OCI-LY1 (cell line): ENCODE measurements at regions not wholly inside any gene's neighbourhood (a gene's known extent, or its start where the extent isn't known, plus 50 kb on each side); places are given as distances from the start of the nearest gene placed in this dataset.

Experiments
- H2AFZ ChIP-seq: fragments of 200-600 bp; sonication (generic), shearing (Covaris generic); 2 replicates; pipeline ENCODE4 v1.6.0; 2014; ENCODE audit warnings: antibody characterized with exemption, mild to moderate bottlenecking, low read length
- H3F3A ChIP-seq: fragments of 200-600 bp; sonication (generic), shearing (Covaris generic); 2 replicates; pipeline ENCODE4 v1.6.0; 2014; ENCODE audit warnings: mild to moderate bottlenecking, antibody characterized with exemption, low read length, moderate library complexity; ENCODE audit not compliant: insufficient read depth
- H3K27ac ChIP-seq: fragments of 200-600 bp; sonication (generic); 2 replicates; pipeline ENCODE4 v1.5.1; 2014; ENCODE audit warnings: low read length, mixed run types, mild to moderate bottlenecking, low read depth; ENCODE audit not compliant: poor library complexity, severe bottlenecking
- H3K27me3 ChIP-seq: fragments of 200-600 bp; sonication (generic); 2 replicates; pipeline ENCODE4 v1.6.0; 2014; ENCODE audit warnings: antibody characterized with exemption, mild to moderate bottlenecking, low read length, moderate library complexity; ENCODE audit not compliant: insufficient read depth
- H3K36me3 ChIP-seq: fragments of 200-600 bp; sonication (generic); 2 replicates; pipeline ENCODE4 v1.6.1; 2014; ENCODE audit warnings: mild to moderate bottlenecking, antibody characterized with exemption, low read length, moderate library complexity, mixed read lengths; ENCODE audit not compliant: insufficient read depth
- H3K4me1 ChIP-seq: fragments of 200-600 bp; sonication (generic); 2 replicates; pipeline ENCODE4 v1.5.1; 2014; ENCODE audit warnings: mild to moderate bottlenecking, low read length, moderate library complexity; ENCODE audit not compliant: insufficient read depth, severe bottlenecking
- H3K4me2 ChIP-seq: fragments of 200-600 bp; sonication (generic), shearing (Covaris generic); 2 replicates; pipeline ENCODE4 v1.6.1; 2014; ENCODE audit warnings: low read length
- H3K4me3 ChIP-seq: fragments of 200-600 bp; sonication (generic); 2 replicates; pipeline ENCODE4 v1.5.1; 2014; ENCODE audit warnings: low read length, low read depth, mild to moderate bottlenecking, mixed read lengths; ENCODE audit not compliant: poor library complexity, severe bottlenecking
- H3K79me2 ChIP-seq: fragments of 200-600 bp; shearing (Covaris generic); 2 replicates; pipeline ENCODE4 v1.6.1; 2016; ENCODE audit warnings: mixed run types, low read length, mixed read lengths; ENCODE audit not compliant: insufficient read depth
- H3K9ac ChIP-seq: fragments of 200-600 bp; sonication (generic), shearing (Covaris generic); 2 replicates; pipeline ENCODE4 v1.6.1; 2014; ENCODE audit warnings: mild to moderate bottlenecking, low read length, mixed read lengths
- H3K9me2 ChIP-seq: fragments of 200-600 bp; sonication (generic), shearing (Covaris generic); 2 replicates; pipeline ENCODE4 v1.6.1; 2014; ENCODE audit warnings: low read depth, mild to moderate bottlenecking, low read length, mixed read lengths
- H3K9me3 ChIP-seq: fragments of 200-600 bp; shearing (Covaris generic); 2 replicates; pipeline ENCODE4 v1.6.1; 2014; ENCODE audit warnings: low read length, mixed read lengths
- H4K20me1 ChIP-seq: fragments of 200-600 bp; sonication (generic), shearing (Covaris generic); 2 replicates; pipeline ENCODE4 v1.6.0; 2016; ENCODE audit warnings: mild to moderate bottlenecking, low read length; ENCODE audit not compliant: insufficient read depth
- EZH2 ChIP-seq: fragments of 200-600 bp; sonication (generic), shearing (Covaris generic); IDR thresholded peaks from 2 replicates; pipeline ENCODE4 v1.8.0; 2017; ENCODE audit warnings: borderline replicate concordance, mixed run types, mild to moderate bottlenecking, antibody characterized with exemption, low read length, moderate library complexity, mixed read lengths
- TF ChIP-seq, protein P1 (sequence below): fragments of 200-600 bp; sonication (generic), shearing (Covaris generic); IDR thresholded peaks from 2 replicates; pipeline ENCODE4 v1.5.1; 2017; ENCODE audit warnings: mild to moderate bottlenecking, antibody characterized with exemption, low read length, moderate library complexity, mixed read lengths

GRCh38 chr1:4395676-4396075 lies 258.7 kb upstream of the AJAP1 start:
- TF ChIP-seq, protein P1, sequence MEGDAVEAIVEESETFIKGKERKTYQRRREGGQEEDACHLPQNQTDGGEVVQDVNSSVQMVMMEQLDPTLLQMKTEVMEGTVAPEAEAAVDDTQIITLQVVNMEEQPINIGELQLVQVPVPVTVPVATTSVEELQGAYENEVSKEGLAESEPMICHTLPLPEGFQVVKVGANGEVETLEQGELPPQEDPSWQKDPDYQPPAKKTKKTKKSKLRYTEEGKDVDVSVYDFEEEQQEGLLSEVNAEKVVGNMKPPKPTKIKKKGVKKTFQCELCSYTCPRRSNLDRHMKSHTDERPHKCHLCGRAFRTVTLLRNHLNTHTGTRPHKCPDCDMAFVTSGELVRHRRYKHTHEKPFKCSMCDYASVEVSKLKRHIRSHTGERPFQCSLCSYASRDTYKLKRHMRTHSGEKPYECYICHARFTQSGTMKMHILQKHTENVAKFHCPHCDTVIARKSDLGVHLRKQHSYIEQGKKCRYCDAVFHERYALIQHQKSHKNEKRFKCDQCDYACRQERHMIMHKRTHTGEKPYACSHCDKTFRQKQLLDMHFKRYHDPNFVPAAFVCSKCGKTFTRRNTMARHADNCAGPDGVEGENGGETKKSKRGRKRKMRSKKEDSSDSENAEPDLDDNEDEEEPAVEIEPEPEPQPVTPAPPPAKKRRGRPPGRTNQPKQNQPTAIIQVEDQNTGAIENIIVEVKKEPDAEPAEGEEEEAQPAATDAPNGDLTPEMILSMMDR = no peak
- no peak for TF ChIP-seq EZH2
- Histone ChIP-seq H3K9me3 (peaks cover 2% of the 10 kb centered on the region; the same call in 1 of the 2 replicates), H3K27me3 (no peaks in the 10 kb centered on the region), H3K27ac (no peak overlapping the region), H3K79me2 (no peaks in the 10 kb centered on the region), H3K9me2 (no peaks in the 10 kb centered on the region), H3K4me3 (no peak overlapping the region), H3K9ac (no peak overlapping the region), H3F3A (no peaks in the 10 kb centered on the region), H3K4me1 (no peaks in the 10 kb centered on the region), H3K36me3 (no peaks in the 10 kb centered on the region; the same call in 1 of the 2 replicates), H2AFZ (no peak overlapping the region), H3K4me2 (no peak overlapping the region), H4K20me1 (no peaks in the 10 kb centered on the region)

DNA sequence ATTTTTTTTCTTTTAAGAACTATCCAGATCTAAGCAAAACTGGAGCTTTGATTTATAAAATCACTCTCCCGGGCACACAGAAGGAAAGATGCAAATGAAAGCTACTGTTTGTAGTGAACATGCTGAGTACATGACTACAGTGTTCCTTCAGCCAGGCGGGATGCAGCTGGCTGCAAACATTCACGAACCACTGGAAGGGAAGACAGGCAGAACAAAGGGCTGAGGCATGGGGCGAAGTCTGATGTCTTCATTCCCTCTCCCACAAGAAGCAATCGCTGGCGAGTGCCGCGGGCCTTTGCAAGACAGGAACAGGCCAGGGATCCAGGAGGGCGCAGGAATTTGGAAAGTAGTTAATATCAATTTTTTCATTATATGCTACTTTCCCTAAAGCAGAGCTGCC lies 257.9 kb upstream of the AJAP1 start:
- Histone ChIP-seq H3K9me3 (peaks cover 2% of the 10 kb centered on the region; the same call in 1 of the 2 replicates), H4K20me1 (no peaks in the 10 kb centered on the region), H3F3A (no peaks in the 10 kb centered on the region), H2AFZ (no peak overlapping the region), H3K27ac (no peak overlapping the region), H3K79me2 (no peaks in the 10 kb centered on the region), H3K9me2 (no peaks in the 10 kb centered on the region), H3K9ac (no peak overlapping the region), H3K36me3 (no peaks in the 10 kb centered on the region; the same call in 1 of the 2 replicates), H3K4me1 (no peaks in the 10 kb centered on the region), H3K4me2 (no peak overlapping the region), H3K27me3 (no peaks in the 10 kb centered on the region), H3K4me3 (no peak overlapping the region)
- TF ChIP-seq EZH2 = no peak

GRCh38 chr1:4397196-4397595 lies 257.2 kb upstream of the AJAP1 start:
- H3K4me3 ChIP-seq = no peak overlapping the region
- H3F3A ChIP-seq = no peaks in the 10 kb centered on the region
- no peaks in the 10 kb centered on the region for H3K79me2 ChIP-seq
- no peaks in the 10 kb centered on the region for H4K20me1 ChIP-seq
- peaks cover 2% of the 10 kb centered on the region; the same call in 1 of the 2 replicates for H3K9me3 ChIP-seq
- H2AFZ ChIP-seq = no peak overlapping the region
- H3K27me3 ChIP-seq = 0 out of 2 replicates have a peak, but pooled peaks cover 2% of the 10 kb centered on the region
- no peaks in the 10 kb centered on the region for H3K9me2 ChIP-seq
- H3K36me3 ChIP-seq = no peaks in the 10 kb centered on the region; the same call in 1 of the 2 replicates
- H3K27ac ChIP-seq = no peak overlapping the region
- no peaks in the 10 kb centered on the region for H3K4me1 ChIP-seq
- no peak for TF ChIP-seq EZH2
- TF ChIP-seq, protein P1 = no peak
- no peak overlapping the region for H3K9ac ChIP-seq
- no peak overlapping the region for H3K4me2 ChIP-seq

GRCh38 chr1:4402032-4402431 lies 252.4 kb upstream of the AJAP1 start:
- no peaks in the 10 kb centered on the region for H3K79me2 ChIP-seq
- no peaks in the 10 kb centered on the region for H4K20me1 ChIP-seq
- no peak overlapping the region for H3K9ac ChIP-seq
- H3F3A ChIP-seq = no peaks in the 10 kb centered on the region
- H3K4me1 ChIP-seq = no peaks in the 10 kb centered on the region
- no peak overlapping the region for H3K4me3 ChIP-seq
- 0 out of 2 replicates have a peak, but pooled peaks cover 2% of the 10 kb centered on the region for H3K27me3 ChIP-seq
- TF ChIP-seq EZH2 = no peak
- TF ChIP-seq, protein P1 = no peak
- no peak overlapping the region for H2AFZ ChIP-seq
- H3K27ac ChIP-seq = no peak overlapping the region
- H3K4me2 ChIP-seq = no peak overlapping the region
- H3K36me3 ChIP-seq = no peaks in the 10 kb centered on the region
- no peaks in the 10 kb centered on the region for H3K9me2 ChIP-seq
- no peaks in the 10 kb centered on the region for H3K9me3 ChIP-seq
